Suprapubic skin (tissue), 4 donors: ENCODE measurements at regions not wholly inside any gene's neighbourhood (a gene's known extent, or its start where the extent isn't known, plus 50 kb on each side); places are given as distances from the start of the nearest gene placed in this dataset.

Source experiments
- CTCF ChIP-seq, 2 donors: fragments of 200-600 bp in 1 of 2; fragments of 450-650 bp in 1 of 2; sonication (generic) in 1 of 2; IDR thresholded peaks; one replicate each; pipeline ENCODE4 v1.5.1; 2016 to 2019; ENCODE audit warnings: antibody characterized with exemption in 2 of 2, mild to moderate bottlenecking in 1 of 2, moderate library complexity in 1 of 2
- EP300 ChIP-seq: sonication (generic); formaldehyde crosslinking; IDR thresholded peaks from one replicate; pipeline ENCODE4 v1.6.1; 2017; ENCODE audit warnings: antibody characterized with exemption
- POLR2A ChIP-seq, 2 donors: fragments of 450-650 bp; IDR thresholded peaks; one replicate each; pipeline ENCODE4 v1.6.1; 2017; ENCODE audit warnings: antibody characterized with exemption in 2 of 2, mild to moderate bottlenecking in 2 of 2, moderate library complexity in 2 of 2
- POLR2AphosphoS5 ChIP-seq, 3 donors: sonication (generic); formaldehyde crosslinking; IDR thresholded peaks; one replicate each; pipeline ENCODE4 v1.6.1; 2017; ENCODE audit warnings: antibody characterized with exemption in 3 of 3

DNA sequence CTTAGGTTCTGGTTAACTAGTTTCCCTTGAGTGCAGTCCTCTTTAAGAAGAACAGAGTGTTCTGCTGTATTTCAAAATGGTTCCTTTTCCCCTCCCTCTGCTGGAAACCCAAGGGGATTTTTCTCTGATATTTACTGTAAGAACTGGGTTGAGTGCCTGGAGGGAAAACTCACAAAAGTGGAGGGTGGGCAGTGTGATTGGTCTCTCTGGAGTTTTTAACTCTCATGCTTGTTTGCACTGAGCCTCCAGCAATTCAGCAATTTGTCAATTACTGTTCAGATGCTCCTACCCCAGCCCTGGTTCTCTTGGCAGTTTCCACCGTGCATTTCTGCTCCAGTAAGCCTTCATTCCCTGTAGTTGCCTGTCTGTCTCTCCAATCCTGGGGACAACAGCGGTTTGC lies 273.4 kb upstream of the SORCS1 start:
- TF ChIP-seq CTCF (IDR thresholded peaks at IDR 0.05), result no peak
- TF ChIP-seq EP300, result no peak
- no peak for TF ChIP-seq POLR2AphosphoS5 (IDR thresholded peaks at IDR 0.05)
- no peak for TF ChIP-seq POLR2A (IDR thresholded peaks at IDR 0.05)
